ENCODE measurements at regions not wholly inside any gene's neighbourhood (a gene's known extent, or its start where the extent isn't known, plus 50 kb on each side); places are given as distances from the start of the nearest gene placed in this dataset.

- no peaks in the 10 kb centered on the region for H3K36me3 ChIP-seq (ENCODE audit: low read depth, low read length)
- intact Hi-C loops (cut with micrococcal nuclease) = no loop called here
- H3F3A ChIP-seq (ENCODE audit: low read length, unreplicated experiment) = no peaks in the 10 kb centered on the region
- H3K27ac ChIP-seq (ENCODE audit: low read length) = no peak overlapping the region
- H3K79me2 ChIP-seq (ENCODE audit: low read length) = no peaks in the 10 kb centered on the region
- H3K9ac ChIP-seq (ENCODE audit: low read length) = no peak overlapping the region
- DNase-seq = no peak
- ATAC-seq = no peak; the same call in 1 of the 2 replicates
- no peaks in the 10 kb centered on the region for H3K27me3 ChIP-seq (ENCODE audit: low read length)
- H2AFZ ChIP-seq (ENCODE audit: low read length) = no peak overlapping the region
- no TSS peak for BruUV-seq (replicated peaks)
- no peak overlapping the region for H3K4me3 ChIP-seq (ENCODE audit: low read length)
- ChIA-PET POLR2A (ENCODE audit: unreplicated experiment) (no interaction called here), CTCF (no interaction called here)
- no peaks in the 10 kb centered on the region for H3K9me3 ChIP-seq (ENCODE audit: low read length)
- no peaks in the 10 kb centered on the region for H3K4me1 ChIP-seq (ENCODE audit: insufficient read depth, low read length)
- no peak for TF ChIP-seq EZH2 (IDR thresholded peaks at IDR 0.05; ENCODE audit: low read length, unreplicated experiment)
- H3K4me2 ChIP-seq (ENCODE audit: low read length) = no peak overlapping the region
- no peaks in the 10 kb centered on the region for H3K9me2 ChIP-seq (replicated peaks; ENCODE audit: low read length)
- H4K20me1 ChIP-seq (ENCODE audit: low read length) = no peaks in the 10 kb centered on the region
These were observed 248.9 kb downstream of the ANAPC1 start for GRCh38 chr2:111634995-111635538.

GRCh38 chr2:111636905-111637304, 247.1 kb downstream of the ANAPC1 start:
- no TSS peak for BruUV-seq (replicated peaks)
- Histone ChIP-seq H3K9me3 (ENCODE audit: low read length) (no peaks in the 10 kb centered on the region), H3K36me3 (ENCODE audit: low read depth, low read length) (no peaks in the 10 kb centered on the region), H3K79me2 (ENCODE audit: low read length) (no peaks in the 10 kb centered on the region), H2AFZ (ENCODE audit: low read length) (no peak overlapping the region), H3K4me2 (ENCODE audit: low read length) (no peak overlapping the region), H3K9ac (ENCODE audit: low read length) (no peak overlapping the region), H3K27me3 (ENCODE audit: low read length) (no peaks in the 10 kb centered on the region), H3K27ac (ENCODE audit: low read length) (no peak overlapping the region), H3K9me2 (replicated peaks; ENCODE audit: low read length) (no peaks in the 10 kb centered on the region), H3F3A (ENCODE audit: low read length, unreplicated experiment) (no peaks in the 10 kb centered on the region), H4K20me1 (ENCODE audit: low read length) (no peaks in the 10 kb centered on the region), H3K4me3 (ENCODE audit: low read length) (no peak overlapping the region), H3K4me1 (ENCODE audit: insufficient read depth, low read length) (no peaks in the 10 kb centered on the region)
- POLR2A ChIA-PET (ENCODE audit: unreplicated experiment) = no interaction called here
- intact Hi-C loops (cut with micrococcal nuclease) = no loop called here
- DNase-seq (no peak), ATAC-seq (no peak)
- TF ChIP-seq EZH2 (IDR thresholded peaks at IDR 0.05; ENCODE audit: low read length, unreplicated experiment) (no peak), CTCF (conservative IDR thresholded peaks at IDR 0.05; ENCODE audit: low read depth, low read length) (no peak), EZH2phosphoT487 (IDR thresholded peaks at IDR 0.05; ENCODE audit: borderline replicate concordance, low read length) (no peak)
- CTCF ChIA-PET = no interaction called here

GRCh38 chr2:111638274-111638877, 245.6 kb downstream of the ANAPC1 start:
- BruUV-seq (replicated peaks) = no TSS peak
- intact Hi-C loops (cut with micrococcal nuclease) = no loop called here
- CTCF ChIA-PET = no interaction called here

More at GRCh38 chr2:111638274-111638877, 245.6 kb downstream of the ANAPC1 start:
- H3K79me2 ChIP-seq (ENCODE audit: low read length) = no peaks in the 10 kb centered on the region
- no peaks in the 10 kb centered on the region for H3K36me3 ChIP-seq (ENCODE audit: low read depth, low read length)
- DNase-seq (no peak), ATAC-seq (no peak)
- H3K4me3 ChIP-seq (ENCODE audit: low read length) = no peak overlapping the region
- POLR2A ChIA-PET (ENCODE audit: unreplicated experiment) = no interaction called here
- no peaks in the 10 kb centered on the region for H3K4me1 ChIP-seq (ENCODE audit: insufficient read depth, low read length)
- H3K9me2 ChIP-seq (replicated peaks; ENCODE audit: low read length) = no peaks in the 10 kb centered on the region
- TF ChIP-seq EZH2 (IDR thresholded peaks at IDR 0.05; ENCODE audit: low read length, unreplicated experiment) = no peak
- TF ChIP-seq EZH2phosphoT487 (IDR thresholded peaks at IDR 0.05; ENCODE audit: borderline replicate concordance, low read length) = no peak
- TF ChIP-seq CTCF (conservative IDR thresholded peaks at IDR 0.05; ENCODE audit: low read depth, low read length) = no peak
- no peak overlapping the region for H3K4me2 ChIP-seq (ENCODE audit: low read length)
- H3K9me3 ChIP-seq (ENCODE audit: low read length) = no peaks in the 10 kb centered on the region
- H3K9ac ChIP-seq (ENCODE audit: low read length) = no peak overlapping the region
- H3F3A ChIP-seq (ENCODE audit: low read length, unreplicated experiment) = no peaks in the 10 kb centered on the region
- H3K27ac ChIP-seq (ENCODE audit: low read length) = no peak overlapping the region
- no peaks in the 10 kb centered on the region for H3K27me3 ChIP-seq (ENCODE audit: low read length)
- H4K20me1 ChIP-seq (ENCODE audit: low read length) = no peaks in the 10 kb centered on the region
- no peak overlapping the region for H2AFZ ChIP-seq (ENCODE audit: low read length)

Measured in PC-3 (cell line).